Stimulated activated CD4-positive, alpha-beta T cell treated with anti-CD3 and anti-CD28 coated beads, Interleukin-4, amount 100 ng/mL, for 24 hours (primary cell): ENCODE measurements at regions not wholly inside any gene's neighbourhood (a gene's known extent, or its start where the extent isn't known, plus 50 kb on each side); places are given as distances from the start of the nearest gene placed in this dataset.
"Not testable (repeated sequence)": the region's sequence is repeated elsewhere in the genome, so short reads cannot be mapped to it uniquely, and the experiment has no call there.

Source experiments
- DNase-seq: peaks from one replicate; pipeline ENCODE4 v3.0.0-alpha.2; 2020

DNA sequence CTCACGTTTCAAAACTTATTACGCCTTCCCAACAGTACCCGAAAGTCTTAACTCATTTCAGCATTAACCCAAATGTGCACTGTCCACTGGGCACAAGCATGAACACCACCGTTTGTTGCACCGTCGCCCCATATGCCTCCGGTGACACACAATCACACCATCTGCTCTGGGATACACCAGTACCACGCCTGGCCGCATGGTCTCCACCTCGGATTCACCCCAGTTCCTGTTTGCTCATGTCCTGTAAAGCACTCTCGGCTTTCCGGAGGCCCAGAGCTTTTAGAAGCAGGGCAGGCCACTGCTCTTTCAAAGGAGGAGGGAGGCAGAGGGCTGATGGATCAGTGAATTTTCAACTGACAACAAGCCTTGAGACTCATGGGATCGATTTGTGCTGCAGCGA is 1570.0 kb upstream of the DEFB115 start:
- DNase-seq = no peak

DNA sequence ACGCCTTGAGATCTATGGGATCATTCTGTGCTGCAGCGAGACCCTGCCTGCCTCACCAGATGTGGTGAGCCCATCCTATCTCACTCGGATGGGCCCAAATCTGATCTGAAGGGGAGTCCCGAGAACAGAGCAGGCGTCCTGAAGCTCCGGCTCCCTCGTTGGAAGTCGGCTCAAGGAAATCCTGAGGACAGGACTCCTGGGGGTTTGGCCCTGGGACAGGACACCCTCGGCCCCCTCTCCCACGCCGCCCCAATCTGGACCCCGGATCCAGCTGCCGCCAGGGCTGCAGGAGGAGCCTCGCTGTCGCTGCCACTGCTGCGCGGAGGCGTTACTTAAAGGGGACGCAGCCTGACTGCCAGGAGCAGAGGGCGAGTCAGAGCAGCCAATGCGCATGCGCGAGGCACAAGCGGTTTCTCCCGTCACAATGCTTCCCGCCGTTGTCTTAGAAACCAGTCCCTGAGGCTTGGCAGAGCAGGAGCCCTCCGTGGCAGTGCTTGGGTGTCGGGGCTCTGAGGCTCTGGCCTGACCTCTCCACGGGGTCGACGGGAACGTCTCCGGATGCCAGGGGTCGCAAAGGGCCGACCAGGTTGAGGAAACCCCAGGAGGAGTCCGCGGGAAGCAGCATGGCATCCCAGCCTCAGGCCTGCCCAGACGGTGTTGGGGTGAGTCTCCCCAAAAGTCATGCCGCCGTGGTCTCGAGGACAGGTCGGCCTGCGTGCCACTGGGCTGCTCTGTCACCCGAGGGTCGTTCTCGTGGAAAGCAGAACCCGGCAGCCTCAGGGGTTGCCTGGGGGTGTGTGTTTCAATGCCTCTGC is 1567.8 kb upstream of the DEFB115 start:
- no peak for DNase-seq

DNA sequence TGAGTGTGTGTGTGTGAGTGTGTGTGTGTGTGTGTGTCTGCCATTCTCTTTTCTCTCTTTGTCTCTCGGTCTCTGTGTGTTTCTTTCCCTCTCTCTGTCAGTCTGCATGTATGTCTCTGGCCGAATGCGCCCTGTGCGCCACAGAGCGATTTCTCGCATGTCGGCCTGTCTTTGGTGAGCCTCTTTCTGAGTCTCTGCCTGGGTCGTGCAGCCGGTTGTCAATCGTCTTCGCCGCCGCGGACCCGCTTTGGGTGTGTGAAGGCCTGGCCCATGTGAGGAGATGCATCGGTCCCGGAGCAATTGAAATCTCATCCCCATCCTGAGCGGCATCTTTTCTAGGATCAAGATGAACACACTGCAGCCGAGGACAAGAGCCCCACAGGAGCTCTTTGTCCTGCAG is 1567.2 kb upstream of the DEFB115 start:
- no peak for DNase-seq

DNA sequence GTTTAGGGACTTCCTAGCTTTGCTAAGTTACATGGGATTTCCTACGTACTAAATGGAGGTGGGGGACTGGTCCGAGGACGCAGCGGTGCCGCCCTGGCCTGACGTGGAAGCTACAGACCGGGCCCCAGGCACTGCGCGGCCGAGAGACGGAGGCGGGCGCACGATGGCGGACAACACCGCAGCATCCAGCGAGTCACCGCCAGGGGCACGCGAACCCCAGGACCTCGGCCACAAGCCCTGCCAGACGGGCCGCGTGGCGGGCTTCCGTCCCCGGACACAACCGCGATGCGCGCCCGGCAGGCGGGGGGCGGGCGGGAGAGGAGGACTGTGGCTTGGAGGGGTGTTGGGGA is 1516.9 kb upstream of the DEFB115 start:
- no peak for DNase-seq

DNA sequence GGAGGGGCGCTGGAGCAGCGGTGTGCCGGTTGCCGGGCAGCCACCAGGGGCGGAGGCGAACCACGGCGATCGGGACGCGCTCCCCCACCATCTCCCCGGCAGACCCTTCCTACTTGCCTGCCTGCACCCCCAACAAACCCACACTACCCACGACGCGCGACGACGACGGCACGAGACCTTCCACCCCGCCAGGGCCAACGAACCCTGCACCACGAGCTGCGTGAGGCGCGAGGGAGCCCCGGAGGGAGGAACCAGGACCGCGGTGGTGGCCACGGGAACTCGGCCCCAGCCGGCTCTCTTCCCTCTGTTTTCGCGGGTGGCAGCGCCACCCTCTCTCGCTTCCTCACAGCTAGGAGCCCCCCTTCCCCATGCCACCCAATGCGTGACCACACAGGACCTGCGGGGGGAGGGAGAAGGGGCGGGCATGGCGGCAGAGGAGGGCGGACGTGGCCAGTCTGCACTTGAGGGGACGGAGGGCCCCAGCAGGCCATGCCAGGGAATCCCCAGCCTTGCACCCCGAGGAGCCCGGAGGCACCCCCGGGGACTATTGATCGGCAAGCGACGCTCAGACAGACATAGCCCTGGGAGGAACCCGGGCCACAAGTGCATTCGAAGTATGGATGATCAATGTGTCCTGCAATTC is 1516.4 kb upstream of the DEFB115 start:
- no peak for DNase-seq

DNA sequence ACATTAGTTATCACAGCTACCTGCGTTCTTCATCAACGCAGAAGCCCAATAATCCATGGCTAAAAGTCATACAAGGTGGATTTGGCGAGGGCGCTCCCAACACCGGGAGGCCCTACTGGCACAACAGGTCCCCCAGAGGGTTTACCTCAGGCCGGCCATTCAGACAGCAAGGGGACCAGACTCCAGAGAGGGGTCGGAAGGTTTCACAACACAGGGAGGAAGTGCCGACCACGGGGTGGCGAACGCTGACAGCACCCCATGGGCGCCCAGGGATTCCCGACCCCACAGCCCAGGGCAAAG is 1515.9 kb upstream of the DEFB115 start:
- DNase-seq = no peak

DNA sequence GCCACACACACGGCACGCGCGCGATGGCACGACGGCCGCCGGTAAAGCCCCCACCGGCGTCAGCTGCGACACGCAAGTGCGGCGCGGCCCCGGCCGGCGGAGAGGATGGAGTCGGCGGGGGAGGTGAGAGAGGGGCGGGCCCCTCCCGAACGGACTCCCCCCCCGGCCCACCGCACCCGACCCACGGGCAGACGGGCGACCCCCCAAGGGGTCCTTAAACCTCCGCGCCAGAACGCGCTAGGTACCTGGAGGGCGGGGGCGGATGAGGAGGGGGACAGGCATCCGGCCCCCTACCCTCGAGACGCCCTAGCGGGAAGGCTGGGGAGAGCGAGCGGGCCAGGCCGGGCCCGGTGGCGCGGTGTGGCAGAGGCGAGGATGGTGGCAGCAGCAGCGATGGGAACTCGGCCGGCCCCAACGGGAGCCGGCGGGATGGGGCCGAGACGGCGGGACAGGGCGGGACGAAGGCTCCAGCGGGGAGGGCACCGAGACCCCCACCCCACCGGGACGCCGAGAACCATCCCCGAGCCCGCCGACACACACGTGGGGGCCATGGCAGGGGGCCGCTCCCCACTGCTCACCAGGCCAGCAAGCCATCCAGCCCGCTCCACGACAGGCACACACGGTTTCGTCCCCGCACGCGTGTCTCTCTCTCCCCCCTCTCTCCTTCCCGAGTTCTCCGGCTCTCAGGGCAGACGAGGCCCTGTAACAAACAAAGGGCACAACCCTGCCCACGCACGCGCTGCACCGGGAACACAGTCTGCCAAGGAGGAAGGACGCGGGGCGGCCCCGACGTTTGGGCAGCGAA is 1515.4 kb upstream of the DEFB115 start:
- no peak for DNase-seq

DNA sequence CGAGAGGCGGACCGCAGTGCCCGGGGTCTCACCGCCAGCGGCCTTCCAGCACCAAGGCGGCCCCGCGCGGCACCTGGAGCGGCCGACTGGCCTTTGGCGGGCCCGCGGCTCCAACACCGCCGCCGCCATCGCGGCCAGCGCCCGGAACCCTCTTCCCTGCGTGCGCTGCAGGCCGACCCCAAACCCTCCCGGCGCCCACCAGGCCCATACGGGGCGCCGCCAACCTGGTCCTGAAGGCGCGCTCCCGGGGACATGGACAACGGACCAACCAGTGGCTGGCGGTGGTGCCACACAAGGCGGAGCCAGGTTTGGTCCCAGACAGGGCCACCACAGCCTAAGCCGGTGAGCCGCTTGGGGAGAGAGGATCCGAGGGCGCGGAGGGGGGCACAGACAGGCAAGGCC is 1514.8 kb upstream of the DEFB115 start:
- no peak for DNase-seq

DNA sequence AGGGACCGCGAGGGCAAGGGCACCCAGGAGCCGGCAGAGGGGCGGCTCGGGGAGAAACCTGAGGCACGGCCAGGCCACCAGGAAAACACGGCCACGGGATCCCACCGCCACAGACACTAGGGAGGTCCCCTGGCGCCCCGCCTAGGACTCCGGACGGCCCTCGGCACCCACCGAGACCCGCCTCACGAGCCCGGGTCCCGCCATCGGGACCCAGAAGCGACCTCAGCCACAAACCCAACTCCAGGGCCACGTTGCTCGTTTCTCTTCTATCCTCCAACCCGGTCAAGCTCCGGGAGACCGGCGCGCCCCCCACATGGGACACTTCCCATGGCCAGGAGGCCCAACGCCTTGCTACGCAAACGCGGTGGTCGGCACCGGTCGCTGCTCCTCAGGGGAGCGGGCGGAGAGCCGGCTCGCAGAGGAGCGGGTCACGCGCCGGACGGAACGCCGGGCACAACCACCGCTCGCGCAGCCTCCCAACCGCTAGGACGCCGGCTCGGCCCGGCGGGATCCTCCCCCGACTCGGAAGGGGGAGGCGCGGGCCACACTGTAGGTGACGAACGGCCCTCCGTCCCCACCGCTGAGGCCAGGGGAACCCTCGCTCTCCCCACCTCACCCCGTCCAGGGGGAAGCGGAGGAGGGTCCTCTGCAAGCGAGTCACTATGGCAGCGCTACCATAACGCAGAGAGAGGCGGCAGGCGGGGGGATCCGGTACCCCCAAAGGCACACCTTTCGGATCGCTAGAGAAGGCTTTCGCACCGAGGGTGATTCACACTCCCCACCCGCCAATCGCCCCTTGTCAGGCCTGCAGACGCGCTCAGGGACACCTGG is 1514.1 kb upstream of the DEFB115 start:
- no peak for DNase-seq

DNA sequence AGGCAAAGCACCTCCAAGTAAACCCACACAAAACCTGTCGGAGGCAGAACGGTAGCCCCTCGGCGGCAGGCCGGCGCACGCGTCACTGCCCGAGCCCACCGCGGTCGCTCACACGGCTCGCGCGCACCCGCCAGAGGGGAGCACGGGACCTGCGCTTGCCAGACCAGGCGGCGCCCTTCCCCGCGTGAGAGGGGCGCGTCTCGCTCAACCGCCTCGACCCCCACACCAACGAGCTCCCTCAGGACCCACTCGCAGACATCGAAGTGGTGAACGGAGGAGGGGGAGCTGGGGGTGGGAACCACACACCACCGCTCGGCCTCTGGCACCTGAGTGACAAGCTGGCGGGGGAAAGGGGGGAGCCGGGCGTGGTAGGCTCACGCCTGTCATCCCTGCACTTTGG is 1513.4 kb upstream of the DEFB115 start:
- DNase-seq = no peak

DNA sequence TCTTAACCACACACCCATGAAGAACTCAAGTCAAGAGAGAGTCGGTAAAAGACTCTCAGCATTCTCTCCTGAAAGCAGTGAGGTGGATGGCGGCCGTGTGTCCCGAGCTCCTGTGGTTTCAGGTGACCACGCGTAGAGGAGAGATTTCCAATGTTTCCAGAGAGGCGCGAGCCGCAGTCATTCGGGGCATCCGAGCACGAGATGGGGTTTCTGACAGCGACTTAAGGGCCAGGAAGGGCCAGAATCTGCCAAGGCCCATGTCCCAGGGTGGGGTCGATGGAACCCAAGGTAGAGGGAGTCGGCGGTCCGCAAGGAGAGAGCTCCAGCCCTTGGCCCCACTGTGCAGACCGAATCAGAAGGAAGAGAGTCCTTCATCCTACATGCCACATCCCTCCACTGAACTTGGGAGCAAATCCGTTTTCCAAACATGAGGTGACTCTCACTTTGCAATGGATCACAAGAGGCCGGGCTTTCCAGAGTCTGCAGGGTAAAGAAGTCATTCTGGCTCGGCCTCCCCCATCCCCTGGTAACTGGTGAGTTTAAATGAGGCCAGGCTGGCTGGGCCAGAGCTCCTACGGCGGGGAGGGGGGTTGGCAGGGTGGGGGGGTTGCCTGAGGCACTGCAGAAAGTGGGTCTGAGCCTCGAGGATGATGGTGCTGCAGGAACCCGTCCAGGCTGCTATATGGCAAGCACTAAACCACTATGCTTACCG is 1511.8 kb upstream of the DEFB115 start:
- not testable (repeated sequence) for DNase-seq

DNA sequence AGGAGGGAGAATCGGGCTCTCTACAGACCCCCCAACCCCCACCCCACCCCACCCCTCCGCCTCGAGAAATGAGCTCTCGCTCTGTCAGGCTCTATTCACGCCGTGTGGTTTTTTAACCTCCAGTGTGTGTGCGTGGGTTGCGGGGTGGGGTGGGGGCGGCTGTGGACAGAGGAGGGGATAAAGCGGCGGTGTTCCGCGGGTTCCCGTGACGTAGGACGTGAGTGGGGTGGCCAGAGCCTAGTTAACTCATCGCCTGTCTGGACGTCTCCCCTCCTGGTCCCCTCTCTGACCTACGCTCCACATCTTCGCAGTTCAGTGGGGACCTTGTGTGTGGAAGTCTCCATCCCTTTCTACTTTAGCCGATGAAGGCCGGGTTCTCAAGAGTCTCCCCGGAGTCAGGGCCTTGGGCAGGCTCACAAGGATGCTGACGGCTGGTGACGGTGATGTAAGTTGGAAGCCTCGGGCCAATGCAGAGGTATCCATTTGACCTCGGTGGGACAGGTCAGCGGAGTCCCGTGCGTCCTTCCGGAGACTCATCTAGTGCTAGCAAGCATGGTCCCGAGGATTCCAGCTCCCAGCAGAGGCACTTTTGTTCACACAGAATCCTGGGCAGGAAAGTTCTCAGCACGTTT is 1507.1 kb upstream of the DEFB115 start:
- DNase-seq = no peak

DNA sequence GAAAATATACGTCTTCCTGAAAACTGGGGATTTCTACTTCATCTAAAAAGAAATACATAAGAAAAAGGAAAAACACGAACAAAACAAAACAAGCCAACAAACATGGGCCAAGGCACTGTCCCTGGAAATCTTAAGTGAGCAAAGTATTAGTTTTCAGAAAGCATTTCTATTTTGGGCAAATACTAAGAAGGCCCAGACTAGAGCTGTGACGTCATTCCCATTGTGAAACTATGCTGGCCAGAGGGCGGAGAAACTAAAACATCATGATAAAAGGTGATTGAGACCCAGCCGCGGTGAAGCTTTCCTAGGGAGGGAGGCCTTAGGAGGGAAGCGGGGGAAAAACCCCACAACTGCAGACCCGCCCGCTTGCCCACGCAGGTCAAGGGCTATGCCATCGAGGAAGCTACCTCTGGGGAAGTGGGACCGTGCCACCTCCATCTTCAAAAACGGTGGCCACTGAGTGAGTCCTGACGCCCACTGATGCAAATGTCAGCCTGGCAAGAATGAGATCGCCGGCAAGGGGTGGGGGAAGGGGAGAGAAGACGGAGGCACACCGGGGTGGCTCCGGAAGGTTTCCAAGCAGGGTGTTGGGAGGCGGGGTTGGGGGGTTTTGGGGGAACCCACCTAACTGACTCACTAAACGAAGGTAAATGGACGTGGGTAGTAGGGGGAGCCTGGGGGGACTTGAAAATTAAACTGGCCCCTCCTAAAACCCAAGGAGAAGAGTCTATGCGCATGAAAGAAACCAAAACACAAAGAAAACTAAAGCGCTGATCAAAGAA is 1504.6 kb upstream of the DEFB115 start:
- DNase-seq = not testable (repeated sequence)

DNA sequence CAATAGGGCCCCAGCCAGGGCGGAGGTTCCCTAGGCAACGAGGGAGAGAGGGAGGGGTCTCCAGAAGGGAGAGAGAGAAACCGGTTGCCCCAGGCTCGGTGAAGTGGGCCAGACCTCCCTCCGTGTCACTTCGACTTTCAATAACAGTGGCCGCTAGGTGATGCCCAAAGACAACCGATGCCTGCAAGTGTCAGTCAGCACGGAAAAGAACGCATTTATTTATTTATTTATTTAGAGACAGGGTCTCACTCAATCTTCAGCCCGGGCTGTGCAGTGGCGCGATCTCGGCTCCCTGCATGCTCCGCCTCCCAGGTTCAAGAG is 1504.1 kb upstream of the DEFB115 start:
- not testable (repeated sequence) for DNase-seq

DNA sequence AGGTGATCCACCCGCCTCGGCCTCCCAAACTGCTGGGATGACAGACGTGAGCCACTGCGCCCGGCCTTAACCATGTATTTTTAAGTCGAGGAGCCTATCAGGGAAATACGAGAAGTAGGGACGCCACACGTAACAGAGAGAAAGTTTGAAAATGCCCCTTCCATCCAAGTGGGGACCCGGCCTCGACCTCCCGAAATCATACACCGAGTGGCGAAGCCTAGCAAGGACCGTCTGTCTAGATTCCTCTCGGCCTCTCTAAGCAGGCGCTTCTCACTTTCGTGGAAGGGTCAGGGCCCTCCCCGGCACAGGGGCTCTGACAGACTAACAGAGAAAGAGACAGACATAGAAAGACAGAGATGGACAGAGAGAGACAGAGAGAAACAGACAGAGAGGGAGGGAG is 1503.6 kb upstream of the DEFB115 start:
- not testable (repeated sequence) for DNase-seq

DNA sequence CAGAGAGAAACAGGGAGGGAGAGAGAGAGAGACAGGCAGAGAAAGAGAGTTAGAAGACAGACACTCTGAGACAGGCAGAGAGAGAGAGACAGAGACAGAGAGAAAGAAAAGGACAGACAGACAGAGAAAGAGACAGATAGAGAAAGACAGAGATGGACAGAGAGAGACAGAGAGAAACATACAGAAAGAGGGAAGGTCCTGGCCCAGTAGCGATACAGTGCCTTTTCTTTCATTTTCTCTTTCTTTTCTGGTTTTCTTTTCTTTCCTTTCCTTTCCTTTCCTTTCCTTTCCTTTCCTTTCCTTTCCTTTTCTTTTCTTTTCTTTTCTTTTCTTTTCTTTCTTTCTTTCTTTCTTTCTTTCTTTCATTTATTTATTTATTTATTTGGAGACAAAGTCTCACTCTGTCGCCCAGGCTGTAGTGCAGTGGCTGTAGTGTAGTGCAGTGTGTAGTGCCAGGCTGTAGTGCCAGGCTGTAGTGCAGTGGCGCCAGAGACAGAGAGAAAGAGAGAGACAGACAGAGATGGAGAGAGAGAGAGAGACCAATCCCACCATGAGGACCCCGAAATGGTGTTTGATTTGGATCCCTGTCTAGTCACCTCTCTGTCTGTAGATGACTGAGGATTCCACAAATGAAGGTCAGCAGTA is 1501.5 kb upstream of the DEFB115 start:
- DNase-seq = not testable (repeated sequence)

DNA sequence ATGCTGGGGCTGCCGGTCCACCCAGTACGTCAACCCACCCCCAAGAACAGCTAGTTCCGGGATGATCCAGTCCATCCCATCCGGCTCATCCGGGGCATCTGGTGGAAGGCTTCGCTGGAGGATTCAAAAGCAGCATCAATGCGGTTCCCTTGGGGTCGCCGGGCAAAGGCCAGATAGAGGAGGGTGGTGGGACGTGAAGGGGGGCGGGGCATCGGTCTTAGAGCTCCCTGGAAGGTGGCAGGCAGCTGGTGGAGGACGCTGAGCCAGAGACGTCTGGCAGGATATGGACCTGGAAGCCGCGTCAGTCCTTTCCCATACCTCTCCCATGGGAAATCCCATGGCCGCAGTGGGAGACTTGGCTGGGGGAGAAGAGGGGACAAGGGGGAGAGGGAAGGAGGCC is 1500.8 kb upstream of the DEFB115 start:
- no peak for DNase-seq

DNA sequence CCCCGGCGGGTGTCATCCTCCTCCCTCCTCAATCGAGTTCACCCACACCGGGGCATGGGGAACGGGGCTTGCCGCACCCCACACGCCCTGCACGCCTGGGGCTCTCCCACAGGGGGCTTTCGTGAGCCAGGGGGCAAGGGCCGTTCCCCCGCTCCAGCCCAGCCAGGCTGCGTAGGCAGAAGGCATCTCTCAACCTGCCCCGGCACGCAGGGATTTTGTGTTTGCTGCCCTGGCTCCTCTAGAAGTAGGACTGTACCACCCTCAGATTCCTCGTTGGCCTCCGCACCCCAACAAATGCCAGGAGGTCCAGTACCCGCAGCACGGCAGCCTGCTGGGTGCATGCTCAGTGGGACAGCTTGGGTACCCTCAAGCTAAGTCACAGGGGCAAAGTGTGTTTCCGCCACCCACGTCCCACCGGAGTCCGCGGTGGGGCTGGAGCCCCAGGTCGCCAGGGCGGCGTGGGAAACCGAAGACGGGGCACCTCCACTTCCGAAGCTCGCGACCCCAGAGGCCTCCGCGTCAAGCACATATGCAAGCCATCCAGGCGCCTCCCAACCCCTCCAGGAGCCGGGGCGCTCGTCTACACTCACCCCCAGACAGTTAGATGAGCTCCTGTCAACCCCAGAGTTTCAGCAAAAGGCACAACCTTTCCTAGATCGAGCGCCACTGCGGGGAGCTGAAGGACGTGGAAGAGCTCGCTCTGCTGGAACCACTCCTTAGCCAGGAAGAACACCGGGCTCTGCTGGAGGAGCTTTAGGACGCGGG is 1495.7 kb upstream of the DEFB115 start:
- DNase-seq = not testable (repeated sequence)

DNA sequence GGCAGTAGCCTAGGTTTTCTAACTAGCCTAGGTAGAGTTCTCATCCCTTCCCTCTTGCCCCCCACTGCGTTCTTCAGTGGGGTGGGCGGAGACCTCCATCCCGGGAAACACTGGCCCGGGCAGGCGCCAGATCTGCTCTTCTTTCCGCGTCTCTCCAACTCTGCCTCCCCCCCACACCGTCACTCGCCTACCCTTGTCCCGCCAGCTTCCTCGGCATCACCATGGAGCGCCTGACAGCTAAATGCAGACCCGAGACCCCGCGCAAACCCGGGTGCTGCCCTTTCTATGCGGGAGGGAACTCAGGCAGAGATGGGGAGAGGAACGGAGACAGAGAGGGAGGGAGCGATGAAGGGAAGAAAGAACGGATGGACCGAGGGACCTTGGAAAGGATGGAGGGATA is 1494.8 kb upstream of the DEFB115 start:
- no peak for DNase-seq
